ENCODE measurements at regions not wholly inside any gene's neighbourhood (a gene's known extent, or its start where the extent isn't known, plus 50 kb on each side); places are given as distances from the start of the nearest gene placed in this dataset.

DNA sequence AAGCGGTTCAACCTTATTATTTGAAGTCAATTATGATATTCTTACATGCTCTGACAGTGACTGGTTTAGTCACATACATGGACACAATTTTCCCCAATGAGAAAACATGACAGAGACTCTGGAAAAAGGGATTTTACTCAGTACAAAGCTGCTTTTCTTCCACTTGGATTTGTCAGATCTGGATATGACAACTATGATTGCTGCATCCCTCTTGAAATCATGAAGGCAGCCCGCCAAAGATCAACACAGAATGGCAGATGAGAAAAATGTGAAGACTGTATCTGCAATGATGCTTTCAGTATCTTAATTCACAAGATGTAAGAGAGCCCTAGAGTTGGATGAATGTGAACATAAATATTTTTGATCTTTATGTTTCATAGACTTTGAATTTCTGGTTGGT is 439.6 kb downstream of the CDH8 start:
- H3K27me3 Mint-ChIP-seq (ENCODE audit: low read depth in 3 of 3): peaks cover 0 to 1% (median 0%) of the 10 kb centered on the region in 3 donors
- no peak for DNase-seq
- H3K36me3 Mint-ChIP-seq: no peaks in the 10 kb centered on the region
- no peak overlapping the region for H3K4me3 Mint-ChIP-seq
- no peaks in the 10 kb centered on the region for H3K4me1 Mint-ChIP-seq
- peaks cover 13 to 73% (median 30%) of the 10 kb centered on the region in 6 donors for H3K9me3 Mint-ChIP-seq
- H3K27ac Mint-ChIP-seq: no peak overlapping the region

GRCh38 chr16:61595605-61596004 is 440.6 kb downstream of the CDH8 start:
- peaks cover 0 to 1% (median 0%) of the 10 kb centered on the region in 3 donors for H3K27me3 Mint-ChIP-seq (ENCODE audit: low read depth in 3 of 3)
- no peaks in the 10 kb centered on the region for H3K36me3 Mint-ChIP-seq

GRCh38 chr16:61590577-61590976 is 445.7 kb downstream of the CDH8 start:
- Mint-ChIP-seq H3K4me3 (no peak overlapping the region), H3K27me3 (ENCODE audit: low read depth in 3 of 3) (peaks cover 0 to 2% (median 1%) of the 10 kb centered on the region in 3 donors), H3K27ac (no peak overlapping the region), H3K9me3 (peaks cover 12 to 62% (median 15%) of the 10 kb centered on the region in 6 donors), H3K36me3 (no peaks in the 10 kb centered on the region), H3K4me1 (no peaks in the 10 kb centered on the region)
- DNase-seq: no peak

More at GRCh38 chr16:61595605-61596004, 440.6 kb downstream of the CDH8 start:
- H3K27ac Mint-ChIP-seq: no peak overlapping the region
- no peak for DNase-seq
- peaks cover 10 to 65% (median 24%) of the 10 kb centered on the region in 6 donors for H3K9me3 Mint-ChIP-seq
- H3K4me3 Mint-ChIP-seq: no peak overlapping the region
- no peaks in the 10 kb centered on the region for H3K4me1 Mint-ChIP-seq

- no peak for DNase-seq
- Mint-ChIP-seq H3K9me3 (peaks cover 7 to 54% (median 17%) of the 10 kb centered on the region in 6 donors), H3K4me3 (no peak overlapping the region), H3K27me3 (ENCODE audit: low read depth in 3 of 3) (peaks cover 0 to 2% (median 1%) of the 10 kb centered on the region in 3 donors), H3K4me1 (no peaks in the 10 kb centered on the region), H3K36me3 (no peaks in the 10 kb centered on the region), H3K27ac (no peak overlapping the region)
Observed at GRCh38 chr16:61587526-61587925, 448.7 kb downstream of the CDH8 start.

- Mint-ChIP-seq H3K4me3 (no peak overlapping the region), H3K4me1 (no peaks in the 10 kb centered on the region), H3K9me3 (peaks cover 8 to 41% (median 18%) of the 10 kb centered on the region in 6 donors), H3K27me3 (ENCODE audit: low read depth in 3 of 3) (no peaks in the 10 kb centered on the region), H3K27ac (no peak overlapping the region), H3K36me3 (peaks cover 0 to 5% (median 0%) of the 10 kb centered on the region in 3 donors)
- no peak for DNase-seq
Observed at GRCh38 chr16:61581417-61582046, 454.7 kb downstream of the CDH8 start.

DNA sequence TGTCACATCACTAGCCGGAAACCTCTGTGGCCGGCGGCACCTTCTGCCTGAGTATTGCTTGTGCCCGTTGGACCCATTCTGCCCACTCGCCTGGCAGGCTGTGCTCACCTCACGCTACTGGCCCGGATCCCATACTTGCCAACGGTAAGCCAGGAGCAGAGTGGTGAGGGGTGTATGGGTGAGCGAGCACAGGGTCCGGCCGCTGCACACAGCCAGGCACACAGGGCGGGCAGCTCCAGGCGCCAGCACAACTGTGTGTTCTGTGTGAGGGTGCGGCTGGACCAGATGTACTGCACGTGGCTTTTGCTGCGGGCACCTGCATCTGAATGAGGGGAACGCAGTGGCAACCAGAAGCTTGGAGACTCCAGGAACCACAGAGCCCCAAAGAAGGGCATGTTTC is 455.7 kb downstream of the CDH8 start:
- Mint-ChIP-seq H3K27me3 (ENCODE audit: low read depth in 3 of 3) (no peaks in the 10 kb centered on the region), H3K4me1 (no peaks in the 10 kb centered on the region)

GRCh38 chr16:61579195-61579594 is 457.0 kb downstream of the CDH8 start:
- no peaks in the 10 kb centered on the region for H3K4me1 Mint-ChIP-seq
- no peak overlapping the region for H3K4me3 Mint-ChIP-seq
- H3K27me3 Mint-ChIP-seq (ENCODE audit: low read depth in 3 of 3): no peaks in the 10 kb centered on the region
- peaks cover 11 to 46% (median 24%) of the 10 kb centered on the region in 6 donors for H3K9me3 Mint-ChIP-seq
- no peak overlapping the region for H3K27ac Mint-ChIP-seq
- DNase-seq: no peak
- H3K36me3 Mint-ChIP-seq: peaks cover 0 to 5% (median 0%) of the 10 kb centered on the region in 3 donors

More for the DNA sequence above, 455.7 kb downstream of the CDH8 start:
- Mint-ChIP-seq H3K9me3 (peaks cover 14 to 41% (median 19%) of the 10 kb centered on the region in 6 donors), H3K4me3 (no peak overlapping the region), H3K36me3 (peaks cover 0 to 5% (median 0%) of the 10 kb centered on the region in 3 donors), H3K27ac (no peak overlapping the region)
- DNase-seq: no peak

GRCh38 chr16:61576476-61576875 is 459.8 kb downstream of the CDH8 start:
- H3K4me3 Mint-ChIP-seq: no peak overlapping the region

DNA sequence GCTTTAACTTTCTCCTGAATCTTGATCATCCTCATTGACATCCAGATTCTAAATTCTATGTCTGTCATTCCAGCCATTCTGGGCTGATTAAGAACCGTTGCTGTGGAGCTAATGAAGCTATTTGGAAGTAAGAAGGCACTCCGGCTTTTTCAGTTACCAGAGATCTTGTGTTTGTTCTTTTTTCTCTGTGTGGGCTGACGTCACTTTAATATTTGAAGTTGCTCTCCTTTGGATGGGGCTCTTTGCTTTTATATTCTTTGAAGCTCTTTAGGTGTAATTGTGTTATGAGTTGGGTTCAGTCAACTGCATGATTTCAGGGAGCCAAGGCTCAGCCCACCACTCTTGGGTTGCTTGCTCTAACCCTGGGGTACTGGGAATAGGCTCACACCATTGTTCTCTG is 460.6 kb downstream of the CDH8 start:
- Mint-ChIP-seq H3K4me3 (no peak overlapping the region), H3K9me3 (peaks cover 10 to 71% (median 33%) of the 10 kb centered on the region in 6 donors), H3K27ac (no peak overlapping the region), H3K27me3 (ENCODE audit: low read depth in 3 of 3) (peaks cover 0 to 3% (median 0%) of the 10 kb centered on the region in 3 donors), H3K36me3 (peaks cover 0 to 5% (median 0%) of the 10 kb centered on the region in 3 donors), H3K4me1 (no peaks in the 10 kb centered on the region)
- no peak for DNase-seq

More at GRCh38 chr16:61576476-61576875, 459.8 kb downstream of the CDH8 start:
- peaks cover 0 to 5% (median 0%) of the 10 kb centered on the region in 3 donors for H3K36me3 Mint-ChIP-seq
- H3K9me3 Mint-ChIP-seq: peaks cover 10 to 64% (median 32%) of the 10 kb centered on the region in 6 donors
- no peaks in the 10 kb centered on the region for H3K4me1 Mint-ChIP-seq
- H3K27me3 Mint-ChIP-seq (ENCODE audit: low read depth in 3 of 3): peaks cover 0 to 3% (median 0%) of the 10 kb centered on the region in 3 donors
- no peak overlapping the region for H3K27ac Mint-ChIP-seq
- DNase-seq: no peak

- Mint-ChIP-seq H3K27me3 (ENCODE audit: low read depth in 3 of 3) (peaks cover 0 to 3% (median 0%) of the 10 kb centered on the region in 3 donors), H3K4me1 (no peaks in the 10 kb centered on the region), H3K9me3 (peaks cover 2 to 74% (median 36%) of the 10 kb centered on the region in 6 donors), H3K4me3 (no peak overlapping the region), H3K27ac (no peak overlapping the region), H3K36me3 (no peaks in the 10 kb centered on the region)
- no peak for DNase-seq
Observed at GRCh38 chr16:61569028-61569427, 467.2 kb downstream of the CDH8 start.

DNA sequence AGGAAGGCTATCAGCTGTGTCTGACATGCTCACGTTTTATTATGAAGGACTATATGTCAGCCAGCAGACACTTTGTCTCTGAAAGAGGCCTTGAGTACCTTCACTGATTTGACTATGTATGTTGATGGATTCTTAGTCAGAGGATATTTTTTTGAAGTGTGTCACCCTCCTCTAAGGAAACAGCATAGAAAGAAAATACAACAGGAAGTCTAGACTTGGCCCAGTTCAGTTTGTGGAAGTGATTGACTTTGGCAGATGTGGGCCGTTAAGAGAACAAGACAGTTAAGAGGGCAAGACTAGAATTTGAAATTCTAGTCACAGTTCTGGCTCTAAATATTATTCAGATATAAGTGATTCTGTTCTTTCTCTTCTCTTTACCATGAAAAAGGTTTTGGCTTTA is 471.5 kb downstream of the CDH8 start:
- no peaks in the 10 kb centered on the region for H3K27me3 Mint-ChIP-seq (ENCODE audit: low read depth in 3 of 3)
- no peak overlapping the region for H3K27ac Mint-ChIP-seq
- no peaks in the 10 kb centered on the region for H3K36me3 Mint-ChIP-seq
- H3K9me3 Mint-ChIP-seq: peaks cover 8 to 64% (median 27%) of the 10 kb centered on the region in 6 donors
- no peaks in the 10 kb centered on the region for H3K4me1 Mint-ChIP-seq
- DNase-seq: no peak
- no peak overlapping the region for H3K4me3 Mint-ChIP-seq

GRCh38 chr16:61555718-61556441 is 480.4 kb downstream of the CDH8 start:
- Mint-ChIP-seq H3K36me3 (peaks cover 0 to 4% (median 0%) of the 10 kb centered on the region in 3 donors), H3K27me3 (ENCODE audit: low read depth in 3 of 3) (no peaks in the 10 kb centered on the region), H3K9me3 (peaks cover 2 to 48% (median 23%) of the 10 kb centered on the region in 6 donors), H3K4me3 (no peak overlapping the region), H3K27ac (no peak overlapping the region), H3K4me1 (no peaks in the 10 kb centered on the region)
- no peak for DNase-seq

- Mint-ChIP-seq H3K27me3 (ENCODE audit: low read depth in 3 of 3) (no peaks in the 10 kb centered on the region), H3K36me3 (no peaks in the 10 kb centered on the region), H3K4me1 (no peaks in the 10 kb centered on the region), H3K9me3 (peaks cover 6 to 48% (median 20%) of the 10 kb centered on the region in 6 donors), H3K27ac (no peak overlapping the region), H3K4me3 (no peak overlapping the region)
- no peak for DNase-seq
Observed at GRCh38 chr16:61549327-61549726, 486.9 kb downstream of the CDH8 start.

DNA sequence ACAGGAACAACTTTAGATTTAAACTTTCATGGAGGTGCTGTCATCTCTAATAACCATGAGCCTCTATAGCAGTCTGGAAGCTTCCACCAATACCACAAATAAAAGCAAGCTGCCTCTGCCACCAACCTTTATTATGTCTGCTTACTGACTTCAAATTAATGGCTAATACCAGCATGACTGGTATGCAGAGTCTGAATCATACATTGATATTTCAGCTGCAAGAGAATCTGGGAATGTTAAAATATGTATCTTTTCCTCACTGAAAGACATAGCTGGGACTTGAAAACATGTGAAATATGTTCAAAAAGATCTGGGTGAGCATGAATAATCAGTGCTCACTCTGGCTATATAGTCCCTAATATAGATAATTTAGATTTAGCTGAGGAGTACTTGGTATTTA is 488.6 kb downstream of the CDH8 start:
- H3K4me1 Mint-ChIP-seq: no peaks in the 10 kb centered on the region
- no peaks in the 10 kb centered on the region for H3K36me3 Mint-ChIP-seq
- no peak for DNase-seq
- no peak overlapping the region for H3K27ac Mint-ChIP-seq
- no peaks in the 10 kb centered on the region for H3K27me3 Mint-ChIP-seq (ENCODE audit: low read depth in 3 of 3)
- peaks cover under 1 to 42% (median 16%) of the 10 kb centered on the region in 6 donors for H3K9me3 Mint-ChIP-seq
- no peak overlapping the region for H3K4me3 Mint-ChIP-seq
